ENCODE measurements at regions not wholly inside any gene's neighbourhood (a gene's known extent, or its start where the extent isn't known, plus 50 kb on each side); places are given as distances from the start of the nearest gene placed in this dataset.

GRCh38 chr9:38280251-38280800 is 112.2 kb upstream of the ALDH1B1 start:
- peaks cover 4% of the 10 kb centered on the region for H3K27me3 Mint-ChIP-seq (ENCODE audit: unreplicated experiment)
- no peak for DNase-seq (ENCODE audit: low spot score)
- peak overlapping the region; percentile 24 for H3K27ac Mint-ChIP-seq (ENCODE audit: unreplicated experiment)
- no peaks in the 10 kb centered on the region for H3K36me3 Mint-ChIP-seq (ENCODE audit: low read depth, unreplicated experiment)
- TF ChIP-seq CTCF (IDR thresholded peaks at IDR 0.05; ENCODE audit: unreplicated experiment): no peak
- H3K4me1 Mint-ChIP-seq (ENCODE audit: unreplicated experiment): no peaks in the 10 kb centered on the region
- no peak overlapping the region for H3K4me3 Mint-ChIP-seq (ENCODE audit: unreplicated experiment)
- no peaks in the 10 kb centered on the region for H3K9me3 Mint-ChIP-seq (ENCODE audit: unreplicated experiment)

- no peaks in the 10 kb centered on the region for H3K36me3 Mint-ChIP-seq (ENCODE audit: low read depth, unreplicated experiment)
- no peak overlapping the region for H3K27ac Mint-ChIP-seq (ENCODE audit: unreplicated experiment)
- no peaks in the 10 kb centered on the region for H3K9me3 Mint-ChIP-seq (ENCODE audit: unreplicated experiment)
- H3K27me3 Mint-ChIP-seq (ENCODE audit: unreplicated experiment): peaks cover 4% of the 10 kb centered on the region
- H3K4me3 Mint-ChIP-seq (ENCODE audit: unreplicated experiment): no peak overlapping the region
- DNase-seq (ENCODE audit: low spot score): no peak
- TF ChIP-seq CTCF (IDR thresholded peaks at IDR 0.05; ENCODE audit: unreplicated experiment): no peak
- H3K4me1 Mint-ChIP-seq (ENCODE audit: unreplicated experiment): no peaks in the 10 kb centered on the region
Measured at GRCh38 chr9:38278931-38279679, 113.4 kb upstream of the ALDH1B1 start.

- Mint-ChIP-seq H3K9me3 (ENCODE audit: unreplicated experiment) (no peaks in the 10 kb centered on the region), H3K36me3 (ENCODE audit: low read depth, unreplicated experiment) (no peaks in the 10 kb centered on the region), H3K27ac (ENCODE audit: unreplicated experiment) (no peak overlapping the region), H3K4me1 (ENCODE audit: unreplicated experiment) (no peaks in the 10 kb centered on the region), H3K27me3 (ENCODE audit: unreplicated experiment) (peaks cover 4% of the 10 kb centered on the region), H3K4me3 (ENCODE audit: unreplicated experiment) (no peak overlapping the region)
- DNase-seq (ENCODE audit: low spot score): no peak
- no peak for TF ChIP-seq CTCF (IDR thresholded peaks at IDR 0.05; ENCODE audit: unreplicated experiment)
Measured at GRCh38 chr9:38278457-38278856, 114.0 kb upstream of the ALDH1B1 start.

- Mint-ChIP-seq H3K4me1 (ENCODE audit: unreplicated experiment) (no peaks in the 10 kb centered on the region), H3K27me3 (ENCODE audit: unreplicated experiment) (peaks cover 6% of the 10 kb centered on the region)
Measured at GRCh38 chr9:38277601-38278200, 114.8 kb upstream of the ALDH1B1 start.

More at GRCh38 chr9:38277601-38278200, 114.8 kb upstream of the ALDH1B1 start:
- Mint-ChIP-seq H3K27ac (ENCODE audit: unreplicated experiment) (no peak overlapping the region), H3K9me3 (ENCODE audit: unreplicated experiment) (no peaks in the 10 kb centered on the region), H3K36me3 (ENCODE audit: low read depth, unreplicated experiment) (no peaks in the 10 kb centered on the region), H3K4me3 (ENCODE audit: unreplicated experiment) (no peak overlapping the region)
- TF ChIP-seq CTCF (IDR thresholded peaks at IDR 0.05; ENCODE audit: unreplicated experiment): no peak
- no peak for DNase-seq (ENCODE audit: low spot score)
